ACC112 (cell line): ENCODE measurements at regions not wholly inside any gene's neighbourhood (a gene's known extent, or its start where the extent isn't known, plus 50 kb on each side); places are given as distances from the start of the nearest gene placed in this dataset.
"Not testable (repeated sequence)": the region's sequence is repeated elsewhere in the genome, so short reads cannot be mapped to it uniquely, and the experiment has no call there.

Experiments used
- H2AFZ ChIP-seq: fragments of 200-600 bp; sonication (generic); one replicate; pipeline ENCODE4 v1.6.0; 2017; ENCODE audit warnings: antibody characterized with exemption, low read length; ENCODE audit not compliant: unreplicated experiment
- H3K27ac ChIP-seq: fragments of 200-600 bp; sonication (generic); 2 replicates; pipeline ENCODE4 v1.5.1; 2014; ENCODE audit warnings: low read depth, mild to moderate bottlenecking, antibody characterized with exemption, low read length, moderate library complexity
- H3K27me3 ChIP-seq: fragments of 200-600 bp; sonication (generic); 2 replicates; pipeline ENCODE4 v1.6.1; 2014; ENCODE audit warnings: mild to moderate bottlenecking, antibody characterized with exemption, low read length, moderate library complexity, mixed read lengths; ENCODE audit not compliant: insufficient read depth
- H3K36me3 ChIP-seq: fragments of 200-600 bp; sonication (generic); 2 replicates; pipeline ENCODE4 v1.6.1; 2016; ENCODE audit warnings: mild to moderate bottlenecking, antibody characterized with exemption, low read length, moderate library complexity, mixed read lengths; ENCODE audit not compliant: insufficient read depth
- H3K4me1 ChIP-seq: fragments of 200-600 bp; sonication (generic); one replicate; pipeline ENCODE4 v1.6.1; 2016; ENCODE audit warnings: low read length, mixed read lengths; ENCODE audit not compliant: insufficient read depth, unreplicated experiment, control insufficient read depth
- H3K4me3 ChIP-seq: fragments of 200-600 bp; sonication (generic); 2 replicates; pipeline ENCODE4 v1.5.1; 2014; ENCODE audit warnings: mild to moderate bottlenecking, low read depth, low read length
- H3K79me2 ChIP-seq: fragments of 200-600 bp; sonication (generic); one replicate; pipeline ENCODE4 v1.6.0; 2016; ENCODE audit warnings: low read length; ENCODE audit not compliant: control insufficient read depth, unreplicated experiment, insufficient read depth

DNA sequence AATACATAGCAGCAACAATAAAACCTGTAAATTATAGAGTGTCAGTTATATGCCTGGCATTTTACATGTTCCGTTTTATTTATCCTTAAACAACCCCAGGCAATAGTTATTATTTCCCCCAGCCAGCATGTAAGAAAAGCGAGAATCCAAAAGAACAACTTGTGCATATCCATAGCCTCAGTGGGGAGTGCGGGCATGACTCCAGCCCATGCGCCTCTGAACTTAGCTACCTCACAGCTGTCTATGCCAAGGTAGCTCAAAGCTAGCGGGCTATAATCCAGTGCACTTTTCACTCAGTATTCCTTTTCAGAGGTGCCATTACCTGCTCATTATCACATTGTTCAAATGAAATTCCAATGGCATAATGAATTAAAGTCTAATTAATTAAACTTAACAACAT lies 257.3 kb upstream of the EDNRA start:
- no peaks in the 10 kb centered on the region for H3K27me3 ChIP-seq
- H3K4me3 ChIP-seq: no peak overlapping the region
- H3K36me3 ChIP-seq: no peaks in the 10 kb centered on the region
- H3K27ac ChIP-seq: no peak overlapping the region
- peaks cover 7% of the 10 kb centered on the region for H3K4me1 ChIP-seq
- H3K79me2 ChIP-seq: no peaks in the 10 kb centered on the region
- no peak overlapping the region for H2AFZ ChIP-seq

DNA sequence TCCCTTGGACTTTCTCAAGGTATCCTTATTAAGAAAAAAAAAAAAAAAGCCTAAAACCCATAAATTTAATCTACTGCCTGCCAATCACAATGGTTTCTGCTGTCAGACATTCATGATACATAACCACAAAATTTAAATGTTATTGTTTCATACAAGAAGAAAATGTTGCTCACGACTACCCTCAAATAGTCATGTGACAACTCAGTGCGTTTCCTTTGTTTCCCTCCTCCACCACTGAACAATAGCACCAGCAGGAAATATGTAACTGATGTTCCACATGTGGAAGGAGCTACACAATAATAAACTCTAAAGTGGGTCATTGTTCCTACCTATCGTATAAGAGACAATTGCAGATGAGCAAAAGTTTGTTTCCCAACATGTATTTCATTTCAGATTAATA lies 244.1 kb upstream of the EDNRA start:
- Histone ChIP-seq H3K27ac (no peak overlapping the region), H3K79me2 (no peaks in the 10 kb centered on the region), H2AFZ (no peak overlapping the region), H3K4me1 (no peaks in the 10 kb centered on the region), H3K36me3 (no peaks in the 10 kb centered on the region), H3K27me3 (no peaks in the 10 kb centered on the region), H3K4me3 (no peak overlapping the region)

DNA sequence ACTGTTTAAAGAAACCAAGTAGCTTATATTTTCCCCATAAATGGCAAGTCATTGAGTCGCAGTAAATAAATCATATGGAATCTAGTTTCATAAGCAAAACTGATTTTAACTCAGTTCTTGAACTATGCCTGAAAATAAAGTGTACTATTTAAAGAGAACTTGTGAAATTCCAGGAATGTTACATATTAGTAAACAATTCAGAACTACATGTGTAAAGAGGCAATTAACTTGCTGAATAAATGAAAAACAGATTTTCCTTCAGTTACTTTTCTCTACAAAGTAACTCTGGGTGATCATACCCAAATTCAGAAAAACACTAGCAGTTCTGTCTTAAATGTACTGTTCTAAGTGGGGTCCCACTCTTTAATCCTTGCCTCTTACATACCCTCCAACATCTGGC lies 236.1 kb upstream of the EDNRA start:
- no peaks in the 10 kb centered on the region for H3K79me2 ChIP-seq
- no peaks in the 10 kb centered on the region for H3K4me1 ChIP-seq
- no peaks in the 10 kb centered on the region for H3K27me3 ChIP-seq
- H2AFZ ChIP-seq: no peak overlapping the region
- H3K36me3 ChIP-seq: no peaks in the 10 kb centered on the region
- H3K27ac ChIP-seq: no peak overlapping the region
- no peak overlapping the region for H3K4me3 ChIP-seq

DNA sequence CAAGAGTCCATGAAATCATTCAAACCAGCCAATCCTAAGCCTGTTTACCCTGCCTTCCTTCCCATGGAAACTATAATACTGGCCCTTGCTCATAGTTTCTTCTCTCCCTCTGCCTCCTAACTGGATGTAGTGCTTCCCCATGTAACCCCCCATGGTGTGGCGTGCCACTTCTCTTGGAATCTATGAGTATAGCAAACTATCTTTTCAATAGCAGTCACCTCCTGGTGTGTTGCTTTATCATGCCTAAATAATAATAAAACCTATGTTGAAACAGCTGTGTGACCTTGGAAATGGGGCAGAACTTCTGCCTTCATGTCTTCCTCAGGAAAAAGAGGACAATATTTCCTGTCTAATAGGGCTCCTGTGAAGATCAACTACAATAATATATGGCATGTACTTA lies 234.8 kb upstream of the EDNRA start:
- no peaks in the 10 kb centered on the region for H3K79me2 ChIP-seq
- no peaks in the 10 kb centered on the region for H3K4me1 ChIP-seq
- H3K27ac ChIP-seq: no peak overlapping the region
- no peak overlapping the region for H2AFZ ChIP-seq
- no peaks in the 10 kb centered on the region for H3K27me3 ChIP-seq
- no peak overlapping the region for H3K4me3 ChIP-seq
- no peaks in the 10 kb centered on the region for H3K36me3 ChIP-seq

DNA sequence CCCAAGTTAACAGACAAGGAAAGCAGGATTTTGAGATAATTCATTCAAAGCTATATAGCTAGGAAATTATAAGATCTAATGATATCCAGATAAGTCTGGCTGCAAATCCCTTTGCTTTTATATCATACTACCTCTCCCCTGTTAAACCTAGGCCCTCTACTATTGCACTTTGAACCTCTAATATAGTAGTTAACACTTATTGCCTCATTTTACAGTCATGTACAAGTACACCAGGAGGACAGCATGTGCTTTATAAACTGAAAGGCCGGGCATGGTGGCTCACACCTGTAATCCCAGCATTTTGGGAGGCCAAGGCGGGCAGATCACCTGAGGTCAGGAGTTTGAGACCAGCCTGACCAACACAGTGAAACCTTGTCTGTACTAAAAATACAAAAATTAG lies 234.4 kb upstream of the EDNRA start:
- not testable (repeated sequence) for H2AFZ ChIP-seq, H3K79me2 ChIP-seq, H3K27ac ChIP-seq, H3K4me1 ChIP-seq, H3K36me3 ChIP-seq, H3K4me3 ChIP-seq, H3K27me3 ChIP-seq

DNA sequence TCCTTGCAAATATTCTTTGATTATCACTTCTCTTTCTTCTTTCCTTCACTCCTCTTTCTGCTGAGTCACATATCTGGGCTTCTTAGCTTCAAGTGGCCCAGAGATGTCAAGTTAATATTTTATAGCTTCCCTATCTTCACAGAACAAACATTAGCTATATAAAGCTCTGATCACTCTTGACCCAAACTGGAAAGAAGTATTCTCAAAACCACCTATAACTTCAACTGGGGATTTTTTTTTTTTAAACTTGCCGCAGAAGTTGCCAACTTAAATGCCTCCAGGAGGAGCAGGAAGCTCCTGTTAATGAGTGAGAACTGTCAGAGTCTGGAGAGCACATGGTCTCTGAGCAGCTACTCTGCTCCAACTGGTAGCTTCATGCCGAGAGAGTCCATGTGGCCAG lies 233.3 kb upstream of the EDNRA start:
- no peak overlapping the region for H3K27ac ChIP-seq
- no peaks in the 10 kb centered on the region for H3K27me3 ChIP-seq
- H3K4me3 ChIP-seq: no peak overlapping the region
- no peaks in the 10 kb centered on the region for H3K79me2 ChIP-seq
- no peaks in the 10 kb centered on the region for H3K4me1 ChIP-seq
- peak overlapping the region; percentile 22 for H2AFZ ChIP-seq
- H3K36me3 ChIP-seq: no peaks in the 10 kb centered on the region

DNA sequence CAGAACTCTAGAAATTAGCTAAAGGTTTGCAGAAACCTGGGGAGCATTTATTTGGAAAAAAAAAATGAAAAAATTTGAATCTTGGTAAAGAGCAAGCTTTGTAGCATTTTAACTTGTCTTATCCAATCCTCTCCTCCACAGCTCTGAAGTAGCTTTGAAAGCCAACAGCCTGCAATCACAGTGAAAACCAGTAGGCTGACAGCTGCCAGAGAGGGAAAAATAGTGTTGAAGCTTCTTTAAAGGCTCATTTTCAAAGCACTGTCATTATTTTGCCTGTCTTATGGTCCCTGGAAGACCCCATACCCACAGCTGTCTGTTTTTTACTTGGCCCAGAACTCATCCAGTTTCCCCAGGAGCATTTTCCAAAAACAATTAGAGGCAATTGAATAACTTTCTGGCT lies 230.8 kb upstream of the EDNRA start:
- H3K36me3 ChIP-seq: no peaks in the 10 kb centered on the region
- H2AFZ ChIP-seq: no peak overlapping the region
- no peak overlapping the region for H3K4me3 ChIP-seq
- no peaks in the 10 kb centered on the region for H3K79me2 ChIP-seq
- H3K27ac ChIP-seq: no peak overlapping the region
- no peaks in the 10 kb centered on the region for H3K4me1 ChIP-seq
- no peaks in the 10 kb centered on the region for H3K27me3 ChIP-seq

DNA sequence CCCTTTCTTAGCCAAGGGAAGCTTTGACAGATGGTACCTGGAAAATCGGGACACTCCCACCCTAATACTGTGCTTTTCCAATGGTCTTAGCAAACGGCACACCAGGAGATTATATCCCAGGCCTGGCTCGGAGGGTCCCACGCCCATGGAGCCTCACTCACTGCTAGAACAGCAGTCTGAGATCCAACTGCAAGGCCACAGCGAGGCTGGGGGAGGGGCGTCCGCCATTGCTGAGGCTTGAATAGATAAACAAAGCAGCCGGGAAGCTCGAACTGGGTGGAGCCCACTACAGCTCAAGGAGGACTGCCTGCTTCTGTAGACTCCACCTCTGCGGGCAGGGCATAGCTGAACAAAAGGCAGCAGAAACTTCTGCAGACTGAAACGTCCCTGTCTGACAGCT lies 225.6 kb upstream of the EDNRA start:
- H3K36me3 ChIP-seq, H2AFZ ChIP-seq, H3K79me2 ChIP-seq, H3K4me1 ChIP-seq, H3K27me3 ChIP-seq, H3K27ac ChIP-seq, H3K4me3 ChIP-seq: not testable (repeated sequence)

DNA sequence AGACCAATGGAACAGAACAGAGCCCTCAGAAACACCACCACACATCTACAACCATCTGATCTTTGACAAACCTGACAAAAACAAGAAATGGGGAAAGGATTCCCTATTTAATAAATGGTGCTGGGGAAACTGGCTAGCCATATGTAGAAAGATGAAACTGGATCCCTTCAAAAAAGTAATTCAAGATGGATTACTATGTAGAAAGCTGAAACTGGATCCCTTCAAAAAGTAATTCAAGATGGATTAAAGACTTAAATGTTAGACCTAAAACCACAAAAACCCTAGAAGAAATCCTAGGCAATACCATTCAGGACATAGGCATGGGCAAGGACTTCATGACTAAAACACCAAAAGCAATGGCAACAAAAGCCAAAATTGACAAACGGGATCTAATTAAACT lies 221.6 kb upstream of the EDNRA start:
- not testable (repeated sequence) for H3K27me3 ChIP-seq, H3K79me2 ChIP-seq, H2AFZ ChIP-seq, H3K4me1 ChIP-seq, H3K27ac ChIP-seq, H3K4me3 ChIP-seq, H3K36me3 ChIP-seq

DNA sequence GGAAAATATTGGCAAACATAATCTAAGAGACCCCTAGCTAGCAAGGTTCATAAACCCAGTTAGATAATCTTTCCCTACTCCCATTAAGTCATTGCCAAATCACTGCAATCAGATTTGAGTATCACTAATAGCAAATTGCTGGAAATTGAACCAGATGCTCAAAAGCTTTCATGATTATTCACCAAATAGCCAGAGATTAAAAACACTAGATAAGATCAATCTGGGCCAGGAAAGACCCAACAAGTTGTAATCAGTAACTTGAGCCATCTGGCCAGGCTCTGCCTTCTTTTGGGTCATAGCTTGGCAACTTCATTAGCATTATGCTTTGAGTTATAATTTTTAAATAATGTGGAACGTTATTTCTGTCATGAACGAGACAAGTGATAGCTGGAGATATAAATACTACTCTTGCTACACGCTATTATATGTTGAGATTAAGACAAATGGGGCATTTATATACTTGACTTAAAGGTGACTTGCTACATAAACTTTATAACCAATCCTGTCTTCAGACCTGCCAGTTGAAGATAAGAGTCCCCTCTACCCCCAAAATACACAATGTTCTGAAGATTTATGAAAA lies 196.6 kb upstream of the EDNRA start:
- H3K27me3 ChIP-seq: no peaks in the 10 kb centered on the region
- H3K79me2 ChIP-seq: no peaks in the 10 kb centered on the region
- H3K36me3 ChIP-seq: no peaks in the 10 kb centered on the region
- no peaks in the 10 kb centered on the region for H3K4me1 ChIP-seq
- no peak overlapping the region for H2AFZ ChIP-seq
- H3K27ac ChIP-seq: no peak overlapping the region
- H3K4me3 ChIP-seq: no peak overlapping the region

DNA sequence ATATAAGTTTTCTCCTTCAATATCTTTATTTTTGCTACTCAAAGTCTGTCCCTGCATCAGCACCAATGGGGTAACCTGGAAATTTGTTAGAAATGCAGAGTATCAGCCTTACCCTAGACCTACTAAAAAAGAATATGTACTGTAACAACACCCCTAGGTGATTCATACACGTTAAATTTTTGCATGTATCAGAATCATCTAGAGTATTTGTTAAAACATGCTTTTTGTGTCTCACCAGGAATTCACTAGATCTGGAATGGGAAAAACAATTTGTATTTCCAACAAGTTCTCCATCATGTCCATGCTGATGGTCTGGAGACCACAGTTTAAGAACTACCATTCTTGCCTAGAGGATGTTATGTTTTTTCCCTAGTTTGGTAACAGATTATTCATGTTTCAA lies 196.0 kb upstream of the EDNRA start:
- no peak overlapping the region for H3K27ac ChIP-seq
- no peak overlapping the region for H2AFZ ChIP-seq
- no peaks in the 10 kb centered on the region for H3K79me2 ChIP-seq
- H3K4me3 ChIP-seq: no peak overlapping the region
- no peaks in the 10 kb centered on the region for H3K4me1 ChIP-seq
- H3K27me3 ChIP-seq: no peaks in the 10 kb centered on the region
- no peaks in the 10 kb centered on the region for H3K36me3 ChIP-seq
